ENCODE measurements at regions not wholly inside any gene's neighbourhood (a gene's known extent, or its start where the extent isn't known, plus 50 kb on each side); places are given as distances from the start of the nearest gene placed in this dataset.

- no peak for ATAC-seq
- TF ChIP-seq CREB5 (CRISPR knock-in tag; IDR thresholded peaks at IDR 0.05; ENCODE audit: low read depth) (no peak), SNAI2 (CRISPR knock-in tag; IDR thresholded peaks at IDR 0.05) (no peak), ZNF565 (CRISPR knock-in tag; conservative IDR thresholded peaks at IDR 0.05; ENCODE audit: low read depth) (no peak), GLIS3 (CRISPR knock-in tag; IDR thresholded peaks at IDR 0.05) (no peak), TOX (CRISPR knock-in tag; IDR thresholded peaks at IDR 0.05; ENCODE audit: borderline replicate concordance) (no peak), PPARA (CRISPR knock-in tag; IDR thresholded peaks at IDR 0.05; ENCODE audit: borderline replicate concordance) (no peak), ISL1 (CRISPR knock-in tag; IDR thresholded peaks at IDR 0.05) (no peak), TSHZ2 (CRISPR knock-in tag; IDR thresholded peaks at IDR 0.05) (no peak), ESRRG (CRISPR knock-in tag; IDR thresholded peaks at IDR 0.05) (no peak), ARNTL (CRISPR knock-in tag; IDR thresholded peaks at IDR 0.05; ENCODE audit: borderline replicate concordance, low read depth) (no peak), CSRNP3 (CRISPR knock-in tag; IDR thresholded peaks at IDR 0.05) (no peak), POU6F1 (CRISPR knock-in tag; IDR thresholded peaks at IDR 0.05; ENCODE audit: borderline replicate concordance, low read depth) (no peak), PATZ1 (CRISPR knock-in tag; IDR thresholded peaks at IDR 0.05; ENCODE audit: borderline replicate concordance) (no peak), CSDC2 (CRISPR knock-in tag; IDR thresholded peaks at IDR 0.05) (no peak), BACH2 (CRISPR knock-in tag; IDR thresholded peaks at IDR 0.05; ENCODE audit: borderline replicate concordance) (no peak), ZNF8 (CRISPR knock-in tag; IDR thresholded peaks at IDR 0.05) (no peak), ZFP3 (CRISPR knock-in tag; IDR thresholded peaks at IDR 0.05) (no peak), ZFP30 (CRISPR knock-in tag; IDR thresholded peaks at IDR 0.05) (no peak), RARB (CRISPR knock-in tag; IDR thresholded peaks at IDR 0.05) (no peak)
These were observed 135.7 kb upstream of the NDUFV2 start for GRCh38 chr18:8966821-8967220.

GRCh38 chr18:8967573-8967972, 134.9 kb upstream of the NDUFV2 start:
- TF ChIP-seq POU6F1 (CRISPR knock-in tag; IDR thresholded peaks at IDR 0.05; ENCODE audit: borderline replicate concordance, low read depth) = no peak
- TF ChIP-seq ZFP3 (CRISPR knock-in tag; IDR thresholded peaks at IDR 0.05) = no peak
- no peak for TF ChIP-seq CSDC2 (CRISPR knock-in tag; IDR thresholded peaks at IDR 0.05)
- no peak for TF ChIP-seq ZC3H10 (CRISPR knock-in tag; IDR thresholded peaks at IDR 0.05)
- no peak for ATAC-seq

Data from SK-N-SH treated with all-trans-retinoic acid at 6 μM for 48 hours (cell line).